Activated CD4-positive, alpha-beta memory T cell treated with anti-CD3 and anti-CD28 coated beads, Interleukin-2, amount 10 ng/mL, durations not matched to agents 7 days and 5 days (primary cell): ENCODE measurements at regions not wholly inside any gene's neighbourhood (a gene's known extent, or its start where the extent isn't known, plus 50 kb on each side); places are given as distances from the start of the nearest gene placed in this dataset.
"Not testable (repeated sequence)": the region's sequence is repeated elsewhere in the genome, so short reads cannot be mapped to it uniquely, and the experiment has no call there.

ENCODE experiments used
- CTCF ChIA-PET: fragments of 350-600 bp; sonication (Branson Sonifier 250); formaldehyde crosslinking; loops from one replicate; lab custom pipeline; 2021; ENCODE audit warnings: antibody characterized with exemption, inconsistent platforms; lab: Charles Lee
- POLR2A ChIA-PET: fragments of 350-600 bp; sonication (Branson Sonifier 250); formaldehyde crosslinking; loops from one replicate; lab custom pipeline; 2021; ENCODE audit warnings: antibody characterized with exemption; lab: Charles Lee
- DNase-seq: peaks from one replicate; pipeline ENCODE4 v3.0.0-alpha.2; 2020
- H3K27ac Mint-ChIP-seq: one replicate; pipeline ENCODE4 v1.8.0; 2021; ENCODE audit warnings: mild to moderate bottlenecking, mixed read lengths
- H3K27me3 Mint-ChIP-seq: one replicate; pipeline ENCODE4 v1.8.0; 2021; ENCODE audit warnings: mixed read lengths
- H3K36me3 Mint-ChIP-seq: one replicate; pipeline ENCODE4 v1.8.0; 2021; ENCODE audit warnings: low read depth, mixed read lengths
- H3K4me1 Mint-ChIP-seq: one replicate; pipeline ENCODE4 v1.8.0; 2021; ENCODE audit warnings: mixed read lengths
- H3K4me3 Mint-ChIP-seq: one replicate; pipeline ENCODE4 v1.8.0; 2021; ENCODE audit warnings: mild to moderate bottlenecking, mixed read lengths
- H3K9me3 Mint-ChIP-seq: one replicate; pipeline ENCODE4 v1.8.0; 2021; ENCODE audit warnings: mixed read lengths

DNA sequence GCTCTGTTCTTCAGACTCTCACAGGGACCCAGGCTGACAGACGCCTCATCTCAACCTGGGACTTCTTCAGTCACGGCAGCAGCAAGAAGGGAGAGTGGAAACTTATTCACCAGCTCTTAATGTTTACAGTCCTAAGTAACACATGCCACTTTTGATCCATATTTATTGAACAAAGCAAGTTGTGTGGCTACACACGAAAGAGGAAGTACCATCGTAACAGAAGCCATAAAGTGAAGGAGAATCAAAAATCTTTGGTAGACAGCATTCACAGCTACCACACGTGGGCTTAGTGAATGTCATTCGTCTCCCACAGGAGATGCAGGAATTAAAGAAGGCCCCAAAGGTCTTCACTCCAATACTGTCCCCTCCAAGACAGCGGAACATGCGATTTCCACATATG lies 582.6 kb downstream of the CETN3 start:
- ChIA-PET CTCF (no interaction called here), POLR2A (no interaction called here)
- Mint-ChIP-seq H3K36me3 (no peaks in the 10 kb centered on the region), H3K27me3 (no peaks in the 10 kb centered on the region), H3K27ac (no peak overlapping the region), H3K4me1 (no peaks in the 10 kb centered on the region), H3K4me3 (no peak overlapping the region), H3K9me3 (peaks cover 6% of the 10 kb centered on the region)
- no peak for DNase-seq

DNA sequence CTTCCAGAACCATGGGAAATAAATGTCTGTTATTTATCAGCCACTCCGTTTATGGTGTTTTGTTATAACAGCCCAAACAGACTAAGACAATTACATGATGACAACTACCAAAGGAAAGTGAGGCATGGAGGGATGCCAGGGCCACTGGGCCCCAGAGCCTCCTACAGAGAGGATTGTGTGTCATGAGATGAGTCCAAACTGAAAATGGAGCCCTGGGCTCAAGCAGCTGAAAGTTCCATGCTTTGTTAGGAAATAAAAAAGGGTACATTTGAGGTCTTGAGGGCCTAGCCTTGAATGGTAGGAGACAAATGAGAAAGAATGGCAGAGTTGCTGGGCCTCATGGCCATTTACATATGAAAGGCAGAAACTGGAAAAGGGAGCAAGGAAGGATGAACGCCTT lies 586.5 kb downstream of the CETN3 start:
- CTCF ChIA-PET, result no interaction called here

DNA sequence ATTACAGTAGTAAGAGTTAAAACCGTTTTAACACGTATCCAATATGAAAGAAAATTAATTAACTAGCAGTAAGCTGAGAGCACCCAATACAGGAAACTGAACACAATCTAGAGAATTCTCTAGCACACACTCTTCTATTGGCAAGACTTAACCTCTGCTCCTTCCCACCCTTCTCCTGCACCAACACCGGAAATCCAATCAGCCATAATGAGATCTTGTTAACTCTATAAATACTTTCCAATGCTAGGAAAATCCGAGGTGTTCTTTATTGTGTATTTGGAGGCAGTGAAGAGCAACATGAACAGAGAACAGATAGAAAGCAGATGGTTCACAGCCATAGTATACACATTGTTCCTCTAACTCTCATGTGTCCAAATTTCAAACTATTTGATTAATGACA lies 591.7 kb downstream of the CETN3 start:
- H3K36me3 Mint-ChIP-seq, result no peaks in the 10 kb centered on the region
- no peaks in the 10 kb centered on the region for H3K9me3 Mint-ChIP-seq
- H3K27me3 Mint-ChIP-seq, result no peaks in the 10 kb centered on the region
- ChIA-PET CTCF (no interaction called here), POLR2A (no interaction called here)
- no peak overlapping the region for H3K27ac Mint-ChIP-seq
- H3K4me1 Mint-ChIP-seq, result no peaks in the 10 kb centered on the region
- DNase-seq, result no peak
- no peak overlapping the region for H3K4me3 Mint-ChIP-seq

More for the DNA sequence above, 586.5 kb downstream of the CETN3 start:
- no peak for DNase-seq
- Mint-ChIP-seq H3K36me3 (no peaks in the 10 kb centered on the region), H3K9me3 (peaks cover 6% of the 10 kb centered on the region), H3K4me1 (no peaks in the 10 kb centered on the region), H3K27me3 (no peaks in the 10 kb centered on the region), H3K4me3 (no peak overlapping the region), H3K27ac (no peak overlapping the region)
- POLR2A ChIA-PET, result no interaction called here

DNA sequence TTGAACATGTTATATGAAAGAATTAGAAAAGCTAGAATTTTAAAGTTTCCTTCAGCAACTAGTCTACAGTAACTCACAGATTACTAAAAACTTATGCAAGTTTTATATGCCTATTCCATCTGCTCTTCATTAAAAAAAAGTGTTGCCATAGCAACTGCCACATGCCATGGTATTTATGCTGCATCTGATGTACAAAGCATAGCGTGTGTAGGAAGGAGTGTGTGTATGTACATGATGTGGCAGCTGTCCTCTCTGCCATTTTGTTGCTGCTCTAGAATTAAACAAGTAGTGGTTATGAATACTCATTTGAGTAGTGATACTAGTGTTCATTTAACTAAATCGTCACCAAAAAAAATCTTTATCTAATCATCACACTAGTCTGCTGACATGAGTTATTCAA lies 593.5 kb downstream of the CETN3 start:
- ChIA-PET POLR2A (no interaction called here), CTCF (no interaction called here)
- H3K4me1 Mint-ChIP-seq, result no peaks in the 10 kb centered on the region
- no peak overlapping the region for H3K4me3 Mint-ChIP-seq
- no peaks in the 10 kb centered on the region for H3K36me3 Mint-ChIP-seq
- DNase-seq, result no peak
- no peak overlapping the region for H3K27ac Mint-ChIP-seq
- H3K9me3 Mint-ChIP-seq, result no peaks in the 10 kb centered on the region
- H3K27me3 Mint-ChIP-seq, result no peaks in the 10 kb centered on the region

DNA sequence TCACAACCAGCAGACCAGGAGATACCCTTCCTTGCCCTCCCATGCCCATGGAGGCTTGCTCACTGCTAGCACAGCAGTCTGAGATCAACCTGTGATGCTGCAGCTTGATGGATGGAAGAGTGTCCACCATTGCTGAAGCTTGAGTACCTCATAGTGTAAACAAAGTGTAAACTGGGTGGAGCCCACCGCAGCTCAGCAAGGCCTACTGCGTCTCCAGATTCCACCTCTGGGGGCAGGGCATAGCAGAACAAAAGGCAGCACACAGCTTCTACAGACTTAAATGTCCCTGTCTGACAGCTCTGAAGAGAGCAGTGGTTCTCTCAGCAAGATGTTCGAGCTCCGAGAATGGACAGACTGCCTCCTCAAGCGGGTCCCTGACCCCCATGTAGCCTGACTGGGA lies 608.8 kb downstream of the CETN3 start:
- CTCF ChIA-PET, POLR2A ChIA-PET, H3K4me1 Mint-ChIP-seq, H3K27ac Mint-ChIP-seq, H3K36me3 Mint-ChIP-seq, H3K4me3 Mint-ChIP-seq, H3K27me3 Mint-ChIP-seq, DNase-seq: not testable (repeated sequence)
- peaks cover 10% of the 10 kb centered on the region for H3K9me3 Mint-ChIP-seq

DNA sequence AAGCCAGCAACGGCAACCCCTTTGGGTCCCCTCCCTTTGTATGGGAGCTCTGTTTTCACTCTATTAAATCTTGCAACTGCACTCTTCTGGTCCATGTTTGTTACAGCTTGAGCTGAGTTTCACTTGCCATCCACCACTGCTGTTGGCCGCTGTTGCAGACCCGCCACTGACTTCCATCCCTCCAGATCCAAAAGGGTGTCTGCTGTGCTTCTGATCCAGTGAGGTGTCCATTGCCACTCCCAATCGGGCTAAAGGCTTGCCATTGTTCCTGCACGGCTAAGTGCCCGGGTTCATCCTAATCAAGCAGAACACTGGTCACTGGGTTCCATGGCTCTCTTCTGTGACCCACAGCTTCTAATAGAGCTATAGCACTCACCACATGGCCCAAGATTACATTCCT lies 615.1 kb downstream of the CETN3 start:
- POLR2A ChIA-PET, result not testable (repeated sequence)
- H3K9me3 Mint-ChIP-seq, result peaks cover 11% of the 10 kb centered on the region
- CTCF ChIA-PET, result interaction anchor here (0.6 kb wide), 1 partner anchor 1527 kb away, joined by 3 read pairs; no protein-coding TSS in a partner anchor

DNA sequence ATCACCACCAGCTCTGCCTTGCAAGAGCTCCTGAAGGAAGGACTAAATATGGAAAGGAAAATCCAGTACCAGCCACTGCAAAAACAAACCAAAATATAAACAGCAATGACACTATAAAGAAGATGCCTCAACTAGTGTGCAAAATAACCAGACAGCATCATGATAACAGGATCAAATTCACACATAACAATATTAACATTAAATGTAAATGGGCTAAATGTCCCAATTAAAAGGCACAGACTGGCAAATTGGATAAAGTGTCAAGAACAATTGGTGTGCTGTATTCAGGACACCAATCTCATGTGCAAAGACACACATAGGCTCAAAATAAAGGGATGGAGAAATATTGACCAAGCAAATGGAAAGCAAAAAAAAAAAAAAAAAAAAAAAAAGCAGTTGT lies 629.8 kb downstream of the CETN3 start:
- CTCF ChIA-PET, H3K4me3 Mint-ChIP-seq, DNase-seq, H3K36me3 Mint-ChIP-seq, H3K4me1 Mint-ChIP-seq, POLR2A ChIA-PET, H3K27me3 Mint-ChIP-seq, H3K27ac Mint-ChIP-seq: not testable (repeated sequence)
- peaks cover 23% of the 10 kb centered on the region for H3K9me3 Mint-ChIP-seq

More for the DNA sequence above, 615.1 kb downstream of the CETN3 start:
- H3K36me3 Mint-ChIP-seq, H3K27ac Mint-ChIP-seq, H3K4me3 Mint-ChIP-seq, DNase-seq, H3K4me1 Mint-ChIP-seq, H3K27me3 Mint-ChIP-seq: not testable (repeated sequence)

DNA sequence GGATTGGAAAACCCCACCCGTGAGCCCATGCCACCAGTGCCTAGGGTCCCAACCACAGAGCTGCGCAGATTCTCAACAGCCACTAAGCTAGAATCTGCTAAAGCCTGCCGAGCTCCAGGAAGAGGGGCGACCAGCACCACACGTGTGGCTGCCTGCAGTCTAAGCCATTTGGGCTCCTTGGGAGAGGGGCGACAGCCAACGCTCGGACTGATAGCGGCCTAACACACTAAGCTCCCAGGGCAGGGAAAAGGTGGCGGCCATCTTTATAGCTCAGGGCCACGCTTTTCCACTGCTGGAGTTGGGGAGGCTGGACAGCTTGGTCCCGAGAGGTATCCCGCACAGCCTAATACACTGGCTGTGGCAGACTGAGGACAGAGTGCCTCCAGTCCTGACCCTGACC lies 631.8 kb downstream of the CETN3 start:
- no peak for DNase-seq
- Mint-ChIP-seq H3K4me1 (no peaks in the 10 kb centered on the region), H3K36me3 (no peaks in the 10 kb centered on the region), H3K27ac (no peak overlapping the region), H3K27me3 (no peaks in the 10 kb centered on the region), H3K9me3 (peaks cover 28% of the 10 kb centered on the region), H3K4me3 (no peak overlapping the region)
- ChIA-PET CTCF (no interaction called here), POLR2A (no interaction called here)

DNA sequence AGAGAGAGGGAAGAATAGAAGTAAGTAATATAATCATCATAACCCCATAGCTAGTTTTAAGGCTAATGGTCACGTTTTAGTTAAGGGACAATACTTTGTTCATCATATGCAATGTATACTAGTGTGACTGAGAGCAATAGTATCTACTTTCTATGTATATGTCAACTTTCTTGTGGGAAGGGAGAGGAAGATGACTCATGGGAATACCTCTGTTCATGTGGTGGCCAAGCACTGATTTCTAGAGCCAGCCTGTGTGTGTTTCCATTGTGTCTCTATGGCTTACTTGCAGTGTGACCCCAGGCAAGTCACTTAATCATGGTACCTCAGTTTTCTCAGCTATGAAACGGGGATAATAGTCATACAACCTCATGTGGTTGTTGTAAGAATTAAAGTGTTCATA lies 639.6 kb downstream of the CETN3 start:
- ChIA-PET POLR2A (no interaction called here), CTCF (no interaction called here)
- Mint-ChIP-seq H3K9me3 (peaks cover 8% of the 10 kb centered on the region), H3K27ac (no peak overlapping the region), H3K27me3 (no peaks in the 10 kb centered on the region), H3K4me1 (no peaks in the 10 kb centered on the region), H3K4me3 (no peak overlapping the region), H3K36me3 (no peaks in the 10 kb centered on the region)
- DNase-seq, result no peak

DNA sequence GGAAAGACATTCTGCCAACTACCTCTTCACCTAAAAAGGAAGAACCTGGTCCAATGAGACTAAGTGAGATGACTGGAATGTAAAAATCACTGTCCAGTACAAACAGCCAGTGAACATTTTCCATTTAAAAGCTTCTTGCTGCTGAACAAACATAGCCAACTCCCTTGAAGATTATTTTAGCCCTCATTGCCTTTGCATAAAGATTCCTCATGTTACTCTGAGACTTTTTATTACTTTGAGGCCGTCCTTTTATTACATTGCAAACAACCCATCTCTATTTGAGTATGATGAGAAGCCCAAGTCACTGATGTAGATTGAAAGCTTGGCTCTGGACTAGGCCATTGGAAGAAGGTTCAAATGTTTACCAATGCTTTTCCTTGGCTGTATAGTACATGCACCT lies 649.8 kb downstream of the CETN3 start:
- no peaks in the 10 kb centered on the region for H3K4me1 Mint-ChIP-seq
- POLR2A ChIA-PET, result no interaction called here
- no peak overlapping the region for H3K4me3 Mint-ChIP-seq
- CTCF ChIA-PET, result no interaction called here
- H3K36me3 Mint-ChIP-seq, result no peaks in the 10 kb centered on the region
- no peak overlapping the region for H3K27ac Mint-ChIP-seq
- no peaks in the 10 kb centered on the region for H3K27me3 Mint-ChIP-seq
- peaks cover 2% of the 10 kb centered on the region for H3K9me3 Mint-ChIP-seq
- DNase-seq, result no peak

DNA sequence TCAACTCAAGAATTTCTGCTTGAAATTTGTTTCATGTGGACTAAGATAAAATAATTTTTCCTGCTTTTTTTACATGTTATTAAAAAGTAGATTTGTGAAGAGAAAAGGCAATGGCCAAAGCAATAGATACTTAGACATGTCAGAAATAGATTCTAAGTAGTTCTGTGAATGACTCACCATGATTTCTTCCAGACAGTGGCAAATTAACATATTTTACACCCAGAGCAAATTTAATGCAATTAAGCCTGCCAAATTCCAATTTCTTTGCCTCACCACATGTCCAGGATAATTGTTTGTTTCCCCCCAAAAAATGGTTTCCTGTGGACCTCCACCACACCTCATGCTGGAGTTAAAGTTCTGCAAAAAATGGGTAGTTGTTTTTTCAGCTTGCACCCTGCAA lies 651.4 kb downstream of the CETN3 start:
- H3K27ac Mint-ChIP-seq, result no peak overlapping the region
- no peaks in the 10 kb centered on the region for H3K36me3 Mint-ChIP-seq
- peaks cover 2% of the 10 kb centered on the region for H3K9me3 Mint-ChIP-seq
- H3K4me1 Mint-ChIP-seq, result no peaks in the 10 kb centered on the region
- ChIA-PET POLR2A (no interaction called here), CTCF (no interaction called here)
- H3K27me3 Mint-ChIP-seq, result no peaks in the 10 kb centered on the region
- no peak overlapping the region for H3K4me3 Mint-ChIP-seq
- no peak for DNase-seq

DNA sequence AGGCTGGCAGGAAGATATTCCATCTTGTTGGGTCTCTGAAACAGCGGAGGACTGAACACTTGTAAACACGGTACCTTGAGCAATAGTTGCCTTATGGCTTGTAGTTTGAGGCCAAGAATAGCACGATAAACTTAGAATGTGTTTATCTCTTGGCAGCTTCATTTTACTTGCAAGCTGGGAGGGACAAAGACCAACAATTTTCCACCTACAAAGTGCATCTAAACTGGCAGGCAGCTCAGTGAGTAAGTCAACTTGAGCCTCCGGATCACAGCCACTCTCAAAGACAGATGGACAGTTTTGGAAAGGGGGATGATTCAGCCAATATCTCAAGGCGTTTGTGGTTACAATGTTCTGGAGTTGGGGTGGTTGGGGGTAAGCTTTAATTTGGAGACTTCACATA lies 652.6 kb downstream of the CETN3 start:
- POLR2A ChIA-PET, result no interaction called here
- Mint-ChIP-seq H3K36me3 (no peaks in the 10 kb centered on the region), H3K4me1 (no peaks in the 10 kb centered on the region), H3K27ac (no peak overlapping the region), H3K9me3 (no peaks in the 10 kb centered on the region), H3K27me3 (no peaks in the 10 kb centered on the region), H3K4me3 (no peak overlapping the region)
- CTCF ChIA-PET, result no interaction called here
- DNase-seq, result no peak

DNA sequence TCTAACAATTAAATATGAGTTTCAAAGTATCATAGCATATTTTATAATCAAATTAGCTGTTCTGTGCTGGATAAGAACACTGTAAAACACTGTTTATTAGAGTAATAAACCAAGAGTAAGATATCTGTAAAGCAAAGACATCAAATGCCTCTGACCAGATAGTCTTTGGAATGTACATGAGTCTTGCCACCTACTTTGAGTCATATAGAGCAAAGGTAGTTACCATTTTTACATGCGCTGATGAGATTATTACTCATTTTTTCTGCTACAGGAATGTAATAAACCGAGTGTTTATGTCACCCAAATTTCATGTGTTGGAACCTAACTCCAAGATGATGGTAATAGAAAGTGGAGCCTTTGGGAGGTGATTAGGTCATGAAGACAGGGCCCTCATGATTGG lies 654.5 kb downstream of the CETN3 start:
- no peaks in the 10 kb centered on the region for H3K9me3 Mint-ChIP-seq
- no peak for DNase-seq
- POLR2A ChIA-PET, result no interaction called here
- H3K36me3 Mint-ChIP-seq, result no peaks in the 10 kb centered on the region
- H3K4me1 Mint-ChIP-seq, result no peaks in the 10 kb centered on the region
- H3K4me3 Mint-ChIP-seq, result no peak overlapping the region
- no peaks in the 10 kb centered on the region for H3K27me3 Mint-ChIP-seq
- H3K27ac Mint-ChIP-seq, result no peak overlapping the region
- CTCF ChIA-PET, result no interaction called here

DNA sequence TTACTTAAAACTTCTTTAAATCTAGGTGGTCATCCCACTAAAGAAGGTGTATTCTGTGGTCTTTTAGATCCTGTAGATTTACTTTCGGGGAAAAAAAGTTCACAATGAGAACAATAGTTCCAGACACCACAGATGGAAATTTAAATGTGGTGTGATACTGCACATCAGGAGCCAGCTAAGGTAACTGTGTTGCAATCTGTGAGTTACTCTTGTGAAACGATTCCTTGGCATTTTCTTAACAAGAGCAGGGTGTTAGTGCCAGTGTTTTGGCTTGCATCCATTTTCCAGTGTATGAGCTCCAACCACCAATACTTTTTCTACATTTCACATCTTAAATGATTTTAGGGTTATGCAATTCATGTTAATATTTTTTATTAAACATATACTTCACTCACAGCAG lies 674.5 kb downstream of the CETN3 start:
- Mint-ChIP-seq H3K27me3 (no peaks in the 10 kb centered on the region), H3K4me3 (no peak overlapping the region)
- POLR2A ChIA-PET, result no interaction called here

DNA sequence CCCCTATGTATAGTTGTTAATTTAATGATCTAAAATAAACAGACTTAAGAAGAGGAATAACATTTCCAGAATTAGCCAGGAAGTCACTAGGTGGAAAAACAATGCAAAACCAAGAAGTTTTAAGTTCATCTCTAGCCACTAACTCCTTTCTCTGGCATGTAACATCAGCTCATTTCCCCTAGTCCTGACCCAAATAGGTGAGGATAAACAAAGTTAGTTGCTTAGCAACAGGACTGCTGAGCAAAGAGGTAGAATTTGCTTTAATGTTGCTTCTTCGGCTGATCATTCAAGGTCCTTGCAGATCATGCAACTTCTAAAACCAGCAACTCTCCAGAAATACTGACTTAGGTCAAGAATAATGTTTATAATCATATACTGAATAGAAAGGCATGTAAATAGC lies 675.8 kb downstream of the CETN3 start:
- H3K27me3 Mint-ChIP-seq, result no peaks in the 10 kb centered on the region
- no peak overlapping the region for H3K27ac Mint-ChIP-seq
- ChIA-PET POLR2A (no interaction called here), CTCF (no interaction called here)
- no peaks in the 10 kb centered on the region for H3K9me3 Mint-ChIP-seq
- no peaks in the 10 kb centered on the region for H3K36me3 Mint-ChIP-seq
- no peak overlapping the region for H3K4me3 Mint-ChIP-seq
- no peaks in the 10 kb centered on the region for H3K4me1 Mint-ChIP-seq
- no peak for DNase-seq

More for the DNA sequence above, 674.5 kb downstream of the CETN3 start:
- DNase-seq, result no peak
- Mint-ChIP-seq H3K27ac (no peak overlapping the region), H3K9me3 (no peaks in the 10 kb centered on the region), H3K4me1 (no peaks in the 10 kb centered on the region), H3K36me3 (no peaks in the 10 kb centered on the region)
- CTCF ChIA-PET, result no interaction called here
